H1 (cell line): ENCODE measurements at regions not wholly inside any gene's neighbourhood (a gene's known extent, or its start where the extent isn't known, plus 50 kb on each side); places are given as distances from the start of the nearest gene placed in this dataset.

ENCODE experiments used
- CTCF ChIA-PET: fragments of 300-600 bp; sonication (Branson Sonifier 250); formaldehyde crosslinking; loops from one replicate; lab custom pipeline; 2021; ENCODE audit not compliant: partially characterized antibody; lab: Charles Lee
- POLR2A ChIA-PET: fragments of 300-600 bp; sonication (Branson Sonifier 250); formaldehyde crosslinking; loops from one replicate; lab custom pipeline; 2021; ENCODE audit warnings: inconsistent platforms; ENCODE audit not compliant: partially characterized antibody; lab: Charles Lee
- DNase-seq, 2 experiments: peaks; one replicate each; pipeline versions ENCODE4 v3.0.0 to v3.0.0-alpha.2; 2010 to 2022; ENCODE audit warnings: low spot score in 2 of 2, low read depth in 1 of 2, mixed read lengths in 1 of 2
- FAIRE-seq: peaks from 2 replicates; lab custom pipeline; 2011; peaks lifted over from hg19 to GRCh38; lab: Jason Lieb, UNC
- H2AFZ ChIP-seq: 2 replicates; pipeline ENCODE4 v1.8.1; 2012; ENCODE audit warnings: low read length, inconsistent platforms
- H2AK5ac ChIP-seq: 2 replicates; pipeline ENCODE4 v1.6.1; 2013; ENCODE audit warnings: low read depth, low read length
- H2BK120ac ChIP-seq: replicated peaks from 2 replicates; pipeline ENCODE3; 2013; ENCODE audit warnings: low read depth, low read length, inconsistent platforms
- H2BK12ac ChIP-seq: 2 replicates; pipeline ENCODE4 v1.6.1; 2013; ENCODE audit warnings: low read depth, low read length
- H2BK15ac ChIP-seq: 2 replicates; pipeline ENCODE4 v1.6.1; 2013; ENCODE audit warnings: low read length
- H2BK20ac ChIP-seq: 2 replicates; pipeline ENCODE4 v1.6.1; 2013; ENCODE audit warnings: low read length
- H2BK5ac ChIP-seq: 2 replicates; pipeline ENCODE4 v1.6.1; 2013; ENCODE audit warnings: low read depth, low read length
- H3K14ac ChIP-seq: 2 replicates; pipeline ENCODE4 v1.6.1; 2013; ENCODE audit warnings: inconsistent platforms; ENCODE audit not compliant: insufficient read length
- H3K18ac ChIP-seq: 2 replicates; pipeline ENCODE4 v1.6.1; 2013; ENCODE audit warnings: low read length; ENCODE audit errors: extremely low read depth
- H3K23ac ChIP-seq: 2 replicates; pipeline ENCODE4 v1.6.1; 2013; ENCODE audit warnings: inconsistent platforms; ENCODE audit not compliant: insufficient read length
- H3K23me2 ChIP-seq: 2 replicates; pipeline ENCODE4 v1.6.1; 2013; ENCODE audit warnings: low read depth, low read length
- H3K27ac ChIP-seq: 2 replicates; pipeline ENCODE4 v1.6.1; 2011; ENCODE audit warnings: low read depth, low read length, inconsistent platforms
- H3K27me3 ChIP-seq, 4 experiments: replicated peaks in 1 of 4; 1 replicate in 1 of 4; 2 replicates in 3 of 4; pipeline versions ENCODE4 v1.6.1 to v1.8.1; 2011 to 2013; ENCODE audit warnings: low read length in 3 of 4, mild to moderate bottlenecking in 3 of 4, inconsistent platforms in 2 of 4, mixed read lengths in 2 of 4, moderate library complexity in 1 of 4; ENCODE audit not compliant: control insufficient read depth in 3 of 4, insufficient read depth in 3 of 4; ENCODE audit errors: extremely low read depth in 1 of 4
- H3K36me3 ChIP-seq, 4 experiments: 2 replicates each; pipeline versions ENCODE4 v1.6.1 to v1.8.1; 2011 to 2013; ENCODE audit warnings: mild to moderate bottlenecking in 4 of 4, low read length in 3 of 4, moderate library complexity in 2 of 4, control low read depth in 1 of 4, inconsistent platforms in 1 of 4; ENCODE audit not compliant: insufficient read depth in 4 of 4, control insufficient read depth in 2 of 4
- H3K4ac ChIP-seq: replicated peaks from 2 replicates; pipeline ENCODE3; 2013; ENCODE audit warnings: low read length, low read depth, mixed read lengths, inconsistent platforms; ENCODE audit not compliant: insufficient read length
- H3K4me1 ChIP-seq, 4 experiments: replicated peaks in 1 of 4; 1 replicate in 1 of 4; 2 replicates in 3 of 4; pipeline versions ENCODE4 v1.6.1 to v1.8.1; 2011 to 2013; ENCODE audit warnings: low read length in 3 of 4, inconsistent platforms in 2 of 4, mixed read lengths in 1 of 4; ENCODE audit not compliant: insufficient read depth in 4 of 4, control insufficient read depth in 3 of 4
- H3K4me2 ChIP-seq, 2 experiments: 2 replicates each; pipeline versions ENCODE4 v1.6.1 to v1.8.1; 2011 to 2013; ENCODE audit warnings: low read depth in 2 of 2, low read length in 2 of 2, control low read depth in 1 of 2, inconsistent platforms in 1 of 2, mild to moderate bottlenecking in 1 of 2; ENCODE audit not compliant: insufficient read depth in 1 of 2
- H3K4me3 ChIP-seq, 4 experiments: fragments of 200-600, 300-600 bp in 1 of 4; sonication (generic), shearing (Covaris generic), sonication (Bioruptor Twin) in 1 of 4; 2 replicates each; pipeline versions ENCODE4 v1.5.1 to v1.8.1; 2011 to 2016; ENCODE audit warnings: low read length in 4 of 4, low read depth in 3 of 4, control low read depth in 2 of 4, inconsistent platforms in 2 of 4, mild to moderate bottlenecking in 2 of 4, mixed read lengths in 1 of 4, moderate library complexity in 1 of 4; ENCODE audit not compliant: insufficient read depth in 2 of 4; ENCODE audit errors: extremely low read depth in 1 of 4
- H3K56ac ChIP-seq: replicated peaks from 2 replicates; pipeline ENCODE3; 2013; ENCODE audit warnings: low read depth, mild to moderate bottlenecking, mixed read lengths, low read length, inconsistent platforms; ENCODE audit not compliant: insufficient read length
- H3K79me1 ChIP-seq: 2 replicates; pipeline ENCODE4 v1.6.1; 2013; ENCODE audit warnings: low read depth, low read length, control low read depth
- H3K79me2 ChIP-seq, 2 experiments: 2 replicates each; pipeline versions ENCODE4 v1.6.1 to v1.8.1; 2012 to 2013; ENCODE audit warnings: low read length in 2 of 2, mild to moderate bottlenecking in 2 of 2, inconsistent platforms in 1 of 2; ENCODE audit not compliant: insufficient read depth in 2 of 2, control insufficient read depth in 1 of 2
- H3K9ac ChIP-seq, 4 experiments: replicated peaks in 1 of 4; 1 replicate in 1 of 4; 2 replicates in 3 of 4; pipeline versions ENCODE4 v1.6.1 to v1.8.1; 2011 to 2013; ENCODE audit warnings: low read depth in 3 of 4, low read length in 3 of 4, control low read depth in 2 of 4, mild to moderate bottlenecking in 2 of 4, moderate library complexity in 2 of 4, inconsistent platforms in 1 of 4; ENCODE audit errors: extremely low read depth in 1 of 4
- H3K9me3 ChIP-seq, 2 experiments: 2 replicates each; pipeline versions ENCODE4 v1.6.1 to v1.8.1; 2012 to 2013; ENCODE audit warnings: mild to moderate bottlenecking in 2 of 2, moderate library complexity in 2 of 2, control low read depth in 1 of 2, inconsistent platforms in 1 of 2, low read depth in 1 of 2, low read length in 1 of 2, mixed read lengths in 1 of 2; ENCODE audit not compliant: insufficient read depth in 2 of 2
- H4K20me1 ChIP-seq, 2 experiments: replicated peaks in 1 of 2; 2 replicates each; pipeline versions ENCODE3 to v1.8.1; 2011 to 2013; ENCODE audit warnings: inconsistent platforms in 2 of 2, low read length in 2 of 2, mild to moderate bottlenecking in 1 of 2; ENCODE audit not compliant: insufficient read depth in 2 of 2, control insufficient read depth in 1 of 2
- H4K5ac ChIP-seq: 2 replicates; pipeline ENCODE4 v1.6.1; 2013; ENCODE audit warnings: low read length, low read depth, mixed read lengths, inconsistent platforms; ENCODE audit not compliant: insufficient read length
- H4K8ac ChIP-seq: 2 replicates; pipeline ENCODE4 v1.8.0; 2013; ENCODE audit warnings: mild to moderate bottlenecking, moderate library complexity, low read length, inconsistent platforms; ENCODE audit not compliant: insufficient read depth; ENCODE audit errors: extremely low read depth
- H4K91ac ChIP-seq: replicated peaks from 2 replicates; pipeline ENCODE3; 2013; ENCODE audit warnings: low read length, mixed read lengths, inconsistent platforms; ENCODE audit not compliant: insufficient read length
- CREB1 ChIP-seq: IDR thresholded peaks from 2 replicates; pipeline ENCODE4 v1.6.1; 2012; ENCODE audit warnings: inconsistent platforms
- MAFK ChIP-seq: IDR thresholded peaks from 2 replicates; pipeline ENCODE4 v1.6.1; 2012; ENCODE audit warnings: low read depth, mild to moderate bottlenecking, improper control_type of control experiment, low read length
- NANOG ChIP-seq: IDR thresholded peaks from 2 replicates; pipeline ENCODE4 v1.6.1; 2011; ENCODE audit warnings: low read length, low read depth, mild to moderate bottlenecking, inconsistent platforms; ENCODE audit not compliant: insufficient read depth, poor library complexity, severe bottlenecking
- PHF8 ChIP-seq: fragments of 200-600 bp; sonication (generic); conservative IDR thresholded peaks from 2 replicates; pipeline ENCODE4 v1.7.1; 2012; ENCODE audit warnings: low read depth, mild to moderate bottlenecking, inconsistent platforms, low read length, moderate library complexity
- POLR2A ChIP-seq, 2 experiments: IDR thresholded peaks; 1 replicate in 1 of 2; 2 replicates in 1 of 2; pipeline ENCODE4 v1.6.1; 2011; ENCODE audit warnings: low read depth in 2 of 2, low read length in 2 of 2, mild to moderate bottlenecking in 2 of 2; ENCODE audit errors: control extremely low read depth in 1 of 2
- RXRA ChIP-seq: IDR thresholded peaks from 2 replicates; pipeline ENCODE4 v1.6.1; 2011; ENCODE audit warnings: low read depth, mild to moderate bottlenecking, low read length, moderate library complexity; ENCODE audit not compliant: insufficient read depth
- SAP30 ChIP-seq: fragments of 300-600 bp; sonication (generic); IDR thresholded peaks from 2 replicates; pipeline ENCODE4 v1.7.1; 2012; ENCODE audit warnings: low read length, moderate library complexity, mild to moderate bottlenecking, inconsistent platforms; ENCODE audit not compliant: insufficient read depth, insufficient replicate concordance
- SUZ12 ChIP-seq: fragments of 200-600 bp; sonication (generic); IDR thresholded peaks from 2 replicates; pipeline ENCODE4 v1.6.1; 2012; ENCODE audit warnings: mild to moderate bottlenecking, inconsistent platforms, low read length, moderate library complexity, mixed read lengths
- TBP ChIP-seq: IDR thresholded peaks from 2 replicates; pipeline ENCODE4 v1.6.1; 2011; ENCODE audit warnings: low read depth, low read length, improper control_type of control experiment
- WGBS, 2 experiments: shearing (Covaris generic) in 1 of 2; methylation state at CpG; one replicate each; pipeline versions ENCODE4 v1.1.6 to v1.1.7; 2013 to 2015; ENCODE audit warnings: low lambda C conversion rate in 2 of 2, mixed read lengths in 2 of 2, inconsistent platforms in 1 of 2, low coverage in 1 of 2, missing lambda C conversion rate in 1 of 2; ENCODE audit not compliant: insufficient replicate concordance in 2 of 2, insufficient coverage in 1 of 2, insufficient read length in 1 of 2; ENCODE audit errors: extremely low coverage in 1 of 2, missing lambda C conversion rate in 1 of 2; 5-methylcytosine and 5-hydroxymethylcytosine counted together
- TF ChIP-seq, protein P1 (sequence below), 3 experiments: IDR thresholded peaks; 1 replicate in 2 of 3; 2 replicates in 1 of 3; pipeline versions ENCODE4 v1.5.1 to v1.6.1; 2011; ENCODE audit warnings: low read length in 3 of 3, mild to moderate bottlenecking in 3 of 3, inconsistent platforms in 2 of 3, low read depth in 1 of 3, moderate library complexity in 1 of 3; ENCODE audit not compliant: insufficient read depth in 1 of 3; ENCODE audit errors: control extremely low read depth in 1 of 3

DNA sequence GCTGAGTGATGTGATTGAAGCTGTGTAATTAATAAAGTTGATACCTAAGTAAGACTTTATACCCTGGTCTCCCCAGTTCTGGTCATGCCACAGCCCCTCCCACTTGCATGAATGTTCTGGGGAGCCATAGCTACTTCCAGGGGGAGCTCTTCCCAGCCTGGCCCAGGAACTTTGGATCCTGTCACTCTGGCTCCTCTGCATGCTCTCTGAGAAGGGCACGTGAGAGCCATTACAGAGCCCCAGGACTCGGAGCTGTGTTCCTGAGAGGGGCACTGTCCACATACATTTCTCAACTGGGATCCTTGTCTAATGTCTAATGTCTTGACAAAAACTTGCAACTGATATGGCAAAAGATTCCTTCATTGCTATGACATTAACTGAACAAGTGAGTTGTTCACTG lies 173.9 kb upstream of the NPY start:
- CTCF ChIA-PET = interaction anchor here (1.0 to 1.2 kb wide), 2 partner anchors 115 to 171 kb away, joined by 3 to 5 read pairs; no protein-coding TSS in a partner anchor
- no peak overlapping the region for H3K27ac ChIP-seq
- H3K18ac ChIP-seq = no peak overlapping the region
- no peaks in the 10 kb centered on the region for H3K27me3 ChIP-seq
- no peak overlapping the region for H4K91ac ChIP-seq
- 86% methylated on average over 2 of the region's 2 CpGs; no CpG with 5 or more reads in 1 of the 2 experiments for WGBS, 2 experiments
- no peak overlapping the region for H4K8ac ChIP-seq
- 0 out of 7 replicates have a peak, but pooled peaks cover 0 to 3% (median 0%) of the 10 kb centered on the region in 4 experiments for H3K4me1 ChIP-seq
- POLR2A ChIA-PET = no interaction called here
- no peak overlapping the region for H2BK20ac ChIP-seq
- no peaks in the 10 kb centered on the region for H3K79me2 ChIP-seq
- no peak overlapping the region for H4K5ac ChIP-seq
- no peak overlapping the region for H3K56ac ChIP-seq
- DNase-seq (no peak), FAIRE-seq (no peak)
- no peak overlapping the region for H3K4ac ChIP-seq
- H3K23ac ChIP-seq = no peak overlapping the region
- TF ChIP-seq, protein P1, sequence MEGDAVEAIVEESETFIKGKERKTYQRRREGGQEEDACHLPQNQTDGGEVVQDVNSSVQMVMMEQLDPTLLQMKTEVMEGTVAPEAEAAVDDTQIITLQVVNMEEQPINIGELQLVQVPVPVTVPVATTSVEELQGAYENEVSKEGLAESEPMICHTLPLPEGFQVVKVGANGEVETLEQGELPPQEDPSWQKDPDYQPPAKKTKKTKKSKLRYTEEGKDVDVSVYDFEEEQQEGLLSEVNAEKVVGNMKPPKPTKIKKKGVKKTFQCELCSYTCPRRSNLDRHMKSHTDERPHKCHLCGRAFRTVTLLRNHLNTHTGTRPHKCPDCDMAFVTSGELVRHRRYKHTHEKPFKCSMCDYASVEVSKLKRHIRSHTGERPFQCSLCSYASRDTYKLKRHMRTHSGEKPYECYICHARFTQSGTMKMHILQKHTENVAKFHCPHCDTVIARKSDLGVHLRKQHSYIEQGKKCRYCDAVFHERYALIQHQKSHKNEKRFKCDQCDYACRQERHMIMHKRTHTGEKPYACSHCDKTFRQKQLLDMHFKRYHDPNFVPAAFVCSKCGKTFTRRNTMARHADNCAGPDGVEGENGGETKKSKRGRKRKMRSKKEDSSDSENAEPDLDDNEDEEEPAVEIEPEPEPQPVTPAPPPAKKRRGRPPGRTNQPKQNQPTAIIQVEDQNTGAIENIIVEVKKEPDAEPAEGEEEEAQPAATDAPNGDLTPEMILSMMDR (IDR thresholded peaks at IDR 0.05; ENCODE audit: control extremely low read depth in 1 of 3, insufficient read depth in 1 of 3, low read depth in 1 of 3, low read length in 3 of 3) = no peak
- TF ChIP-seq POLR2A (IDR thresholded peaks at IDR 0.05; ENCODE audit: control extremely low read depth in 1 of 2, low read depth in 2 of 2, low read length in 2 of 2) = no peak
- no peak for TF ChIP-seq RXRA
- no peak for TF ChIP-seq NANOG
- TF ChIP-seq MAFK = no peak
- no peak for TF ChIP-seq PHF8
- no peak for TF ChIP-seq CREB1
- TF ChIP-seq SAP30 = no peak
- no peak for TF ChIP-seq SUZ12
- TF ChIP-seq TBP = no peak
- H3K9me3 ChIP-seq = no peaks in the 10 kb centered on the region
- H2BK15ac ChIP-seq = no peak overlapping the region
- H3K23me2 ChIP-seq = no peaks in the 10 kb centered on the region; the same call in 1 of the 2 replicates
- H3K14ac ChIP-seq = no peak overlapping the region
- no peaks in the 10 kb centered on the region for H4K20me1 ChIP-seq
- no peak overlapping the region for H3K9ac ChIP-seq
- no peak overlapping the region for H2AK5ac ChIP-seq
- no peaks in the 10 kb centered on the region for H3K36me3 ChIP-seq
- H3K4me2 ChIP-seq = no peak overlapping the region
- no peak overlapping the region for H2BK5ac ChIP-seq
- H2BK12ac ChIP-seq = no peak overlapping the region
- no peak overlapping the region for H2BK120ac ChIP-seq
- no peak overlapping the region for H2AFZ ChIP-seq
- H3K79me1 ChIP-seq = no peaks in the 10 kb centered on the region
- H3K4me3 ChIP-seq = no peak overlapping the region
